Pancreas (tissue), 10 donors: ENCODE measurements at regions not wholly inside any gene's neighbourhood (a gene's known extent, or its start where the extent isn't known, plus 50 kb on each side); places are given as distances from the start of the nearest gene placed in this dataset.
"Not testable (repeated sequence)": the region's sequence is repeated elsewhere in the genome, so short reads cannot be mapped to it uniquely, and the experiment has no call there.

Experiments used
- ATAC-seq, 4 donors: fragments of 200-7000 bp; cut with Tn5 transposase; one replicate each; pipeline versions ENCODE4 v1.8.0 to v1.9.1; 2020; ENCODE audit warnings: mild to moderate bottlenecking in 4 of 4, moderate library complexity in 4 of 4
- DNase-seq, 6 donors: peaks; one replicate each; pipeline ENCODE4 v3.0.0-alpha.2; 2020
- FAIRE-seq: peaks from 2 replicates; lab custom pipeline; 2012; peaks lifted over from hg19 to GRCh38; lab: Jason Lieb, UNC
- H3K27ac ChIP-seq, 4 donors: fragments of 200-600 bp; sonication (generic); 1 replicate in 3 of 4; 2 replicates in 1 of 4; pipeline versions ENCODE4 v1.5.0 to v1.8.0; 2020
- H3K27me3 ChIP-seq, 4 donors: fragments of 200-600 bp; one replicate each; pipeline ENCODE4 v1.8.0; 2021
- H3K36me3 ChIP-seq, 3 donors: fragments of 200-600 bp; sonication (generic) in 1 of 3; one replicate each; pipeline versions ENCODE4 v1.5.0 to v1.8.0; 2020 to 2021
- H3K4me1 ChIP-seq, 3 donors: fragments of 200-600 bp; one replicate each; pipeline ENCODE4 v1.8.0; 2021
- H3K4me3 ChIP-seq, 4 donors: fragments of 200-600 bp; sonication (generic) in 2 of 4; one replicate each; pipeline versions ENCODE4 v1.5.0 to v1.8.0; 2020 to 2021
- H3K9me3 ChIP-seq, 4 donors: fragments of 200-600 bp; one replicate each; pipeline ENCODE4 v1.8.0; 2021
- WGBS, 2 donors: extraction: QIAGEN DNeasy Blood & Tissue Kit; methylation state at CpG; one replicate each; pipeline ENCODE4 v1.1.7; 2013; 5-methylcytosine and 5-hydroxymethylcytosine counted together
- intact Hi-C, 3 donors: fragments of 100-400 bp; cut with DNase I; formaldehyde crosslinking; loops; one replicate each; pipeline versions ENCODE4 v1.11.1 to v1.14.2; 2022
- TF ChIP-seq, protein P1 (sequence below), 4 donors: fragments of 200-600 bp; sonication (generic) in 3 of 4; IDR thresholded peaks; one replicate each; pipeline versions ENCODE4 v1.5.0 to v1.8.0; 2021; ENCODE audit warnings: antibody characterized with exemption in 4 of 4
- donor health status: healthy with polysubstance abuse.
- donor health status: DM: no; HTN: no; CAD: no; lungs with moderate emphysema.
- donor health status: DM: no; HTN: no; CAD: no.
- donor health status: control.
- donor health status: control.
- donor health status: Bipolar disorder and iron deficiency.
- donor health status: DM: yes; HTN: yes; CAD: no.
- donor health status: DM: no; HTN: no; CAD: no.
- donor health status: DM: no; HTN: no; CAD: no.
- donor health status: DM: yes; HTN: yes; CAD: no.

DNA sequence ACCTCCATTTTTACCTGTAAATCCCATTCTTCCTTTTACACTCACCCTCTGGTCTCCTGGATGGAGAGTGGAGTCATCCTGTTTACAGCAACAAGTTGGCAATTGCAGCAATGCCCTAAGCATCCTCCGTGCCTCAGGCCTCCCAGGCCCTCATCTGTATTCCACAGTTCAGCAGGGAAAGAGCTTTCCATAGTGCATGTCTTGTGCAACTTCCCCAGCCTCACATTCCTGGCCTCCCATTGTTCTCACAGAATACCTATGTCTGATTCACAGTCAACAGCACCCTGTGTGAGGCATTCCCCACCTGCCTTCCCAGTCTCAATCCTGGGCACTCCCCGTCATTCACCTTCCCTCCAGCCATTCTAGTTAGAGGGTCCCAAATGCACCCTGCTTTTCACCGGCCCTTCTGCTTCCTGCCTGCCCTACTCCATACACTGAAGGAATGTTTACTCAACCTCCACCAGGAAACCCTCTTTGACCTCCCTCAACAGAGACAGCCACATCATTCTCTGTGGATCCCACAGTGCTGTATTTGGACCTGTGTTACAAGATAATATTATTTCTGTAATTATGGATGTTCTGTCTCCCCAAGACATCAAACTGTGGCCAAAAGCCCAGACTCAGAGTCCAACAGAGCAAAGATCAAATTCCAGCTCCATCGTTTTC, 405.7 kb downstream of the BUD13 start:
- Histone ChIP-seq H3K27ac (no peak overlapping the region), H3K36me3 (no peaks in the 10 kb centered on the region), H3K27me3 (no peaks in the 10 kb centered on the region), H3K4me1 (no peaks in the 10 kb centered on the region), H3K4me3 (no peak overlapping the region), H3K9me3 (no peaks in the 10 kb centered on the region)
- 24 to 34% methylated on average over 4 of the region's 4 CpGs for WGBS, 2 donors
- TF ChIP-seq, protein P1, sequence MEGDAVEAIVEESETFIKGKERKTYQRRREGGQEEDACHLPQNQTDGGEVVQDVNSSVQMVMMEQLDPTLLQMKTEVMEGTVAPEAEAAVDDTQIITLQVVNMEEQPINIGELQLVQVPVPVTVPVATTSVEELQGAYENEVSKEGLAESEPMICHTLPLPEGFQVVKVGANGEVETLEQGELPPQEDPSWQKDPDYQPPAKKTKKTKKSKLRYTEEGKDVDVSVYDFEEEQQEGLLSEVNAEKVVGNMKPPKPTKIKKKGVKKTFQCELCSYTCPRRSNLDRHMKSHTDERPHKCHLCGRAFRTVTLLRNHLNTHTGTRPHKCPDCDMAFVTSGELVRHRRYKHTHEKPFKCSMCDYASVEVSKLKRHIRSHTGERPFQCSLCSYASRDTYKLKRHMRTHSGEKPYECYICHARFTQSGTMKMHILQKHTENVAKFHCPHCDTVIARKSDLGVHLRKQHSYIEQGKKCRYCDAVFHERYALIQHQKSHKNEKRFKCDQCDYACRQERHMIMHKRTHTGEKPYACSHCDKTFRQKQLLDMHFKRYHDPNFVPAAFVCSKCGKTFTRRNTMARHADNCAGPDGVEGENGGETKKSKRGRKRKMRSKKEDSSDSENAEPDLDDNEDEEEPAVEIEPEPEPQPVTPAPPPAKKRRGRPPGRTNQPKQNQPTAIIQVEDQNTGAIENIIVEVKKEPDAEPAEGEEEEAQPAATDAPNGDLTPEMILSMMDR (IDR thresholded peaks at IDR 0.05), result no peak
- DNase-seq (no peak), FAIRE-seq (no peak), ATAC-seq (no peak)
- intact Hi-C loops, result no loop called here

DNA sequence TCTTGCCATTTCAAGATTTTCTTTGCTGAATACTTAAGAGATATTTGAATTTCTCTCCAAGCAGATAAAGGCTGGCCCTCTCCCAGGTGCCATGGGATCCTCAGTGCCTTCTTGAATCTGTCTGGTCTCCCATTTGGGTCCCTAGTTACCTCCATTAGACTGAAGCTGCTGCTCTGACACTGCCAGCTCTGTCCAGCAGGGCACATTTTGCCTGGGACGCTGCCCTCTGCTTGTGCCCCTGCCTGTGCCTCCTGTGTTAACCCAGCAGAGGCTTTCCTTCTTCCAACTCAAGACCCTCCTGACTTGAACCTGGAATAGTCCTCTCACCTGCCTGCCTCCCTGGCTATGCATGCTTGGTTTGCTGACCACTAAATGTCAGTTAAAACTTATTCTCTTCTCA, 406.3 kb downstream of the BUD13 start:
- H3K36me3 ChIP-seq, result no peaks in the 10 kb centered on the region
- no peak for ATAC-seq
- intact Hi-C loops, result no loop called here
- DNase-seq, result no peak
- no peaks in the 10 kb centered on the region for H3K9me3 ChIP-seq
- 29 to 41% methylated on average over 1 of the region's 1 CpG for WGBS, 2 donors
- H3K27ac ChIP-seq, result no peak overlapping the region
- no peak for FAIRE-seq
- TF ChIP-seq, protein P1 (IDR thresholded peaks at IDR 0.05), result no peak
- no peak overlapping the region for H3K4me3 ChIP-seq
- H3K27me3 ChIP-seq, result no peaks in the 10 kb centered on the region
- no peaks in the 10 kb centered on the region for H3K4me1 ChIP-seq

DNA sequence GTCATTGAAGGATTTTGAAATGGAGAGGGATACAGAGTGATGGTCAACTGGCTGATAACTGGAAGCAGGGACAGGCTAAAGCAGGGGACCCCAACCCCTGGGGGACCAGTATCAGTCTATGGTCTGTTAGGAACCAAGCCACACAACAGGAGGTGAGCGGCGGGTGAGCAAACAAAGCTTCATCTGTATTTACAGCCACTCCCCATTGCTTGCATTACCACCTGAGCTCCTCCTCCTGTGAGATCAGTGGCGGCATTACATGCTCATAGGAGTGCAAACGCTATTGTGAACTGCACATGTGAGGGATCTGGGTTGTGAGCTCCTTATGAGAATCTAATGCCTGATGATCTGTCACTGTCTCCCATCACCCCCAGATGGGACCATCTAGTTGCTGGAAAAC, 407.9 kb downstream of the BUD13 start:
- not testable (repeated sequence) for ATAC-seq, H3K36me3 ChIP-seq

DNA sequence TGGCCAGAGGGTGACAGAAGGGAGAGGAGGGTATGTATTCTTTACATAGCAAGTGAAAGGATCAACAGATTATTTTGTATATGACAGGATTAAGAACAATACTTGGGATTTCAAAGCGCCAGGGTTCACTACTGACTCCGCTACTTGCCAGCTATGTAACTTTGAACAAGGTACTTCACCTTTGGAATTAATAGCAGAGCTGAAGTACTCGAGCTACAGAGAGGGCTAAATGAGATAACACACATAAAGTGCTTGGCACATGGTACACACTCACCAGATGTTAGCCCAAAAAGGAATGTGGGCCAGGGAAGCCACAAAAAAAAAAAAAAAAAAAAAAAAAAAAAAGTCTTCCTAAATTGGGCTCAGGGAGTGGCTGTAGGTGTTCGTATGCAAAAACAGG, 408.4 kb downstream of the BUD13 start:
- H3K4me3 ChIP-seq, result no peak overlapping the region
- H3K27me3 ChIP-seq, result no peaks in the 10 kb centered on the region
- 67 to 74% methylated on average over 4 of the region's 4 CpGs for WGBS, 2 donors
- DNase-seq (no peak), ATAC-seq (no peak), FAIRE-seq (no peak)
- no peaks in the 10 kb centered on the region for H3K9me3 ChIP-seq
- no peak overlapping the region for H3K27ac ChIP-seq
- intact Hi-C loops, result no loop called here
- no peaks in the 10 kb centered on the region for H3K36me3 ChIP-seq
- H3K4me1 ChIP-seq, result no peaks in the 10 kb centered on the region
- TF ChIP-seq, protein P1 (IDR thresholded peaks at IDR 0.05), result no peak

More for the DNA sequence above, 407.9 kb downstream of the BUD13 start:
- 77 to 83% methylated on average over 4 of the region's 4 CpGs for WGBS, 2 donors
- FAIRE-seq, H3K27me3 ChIP-seq, H3K4me3 ChIP-seq, H3K27ac ChIP-seq, DNase-seq, H3K4me1 ChIP-seq, intact Hi-C loops, H3K9me3 ChIP-seq: not testable (repeated sequence)

DNA sequence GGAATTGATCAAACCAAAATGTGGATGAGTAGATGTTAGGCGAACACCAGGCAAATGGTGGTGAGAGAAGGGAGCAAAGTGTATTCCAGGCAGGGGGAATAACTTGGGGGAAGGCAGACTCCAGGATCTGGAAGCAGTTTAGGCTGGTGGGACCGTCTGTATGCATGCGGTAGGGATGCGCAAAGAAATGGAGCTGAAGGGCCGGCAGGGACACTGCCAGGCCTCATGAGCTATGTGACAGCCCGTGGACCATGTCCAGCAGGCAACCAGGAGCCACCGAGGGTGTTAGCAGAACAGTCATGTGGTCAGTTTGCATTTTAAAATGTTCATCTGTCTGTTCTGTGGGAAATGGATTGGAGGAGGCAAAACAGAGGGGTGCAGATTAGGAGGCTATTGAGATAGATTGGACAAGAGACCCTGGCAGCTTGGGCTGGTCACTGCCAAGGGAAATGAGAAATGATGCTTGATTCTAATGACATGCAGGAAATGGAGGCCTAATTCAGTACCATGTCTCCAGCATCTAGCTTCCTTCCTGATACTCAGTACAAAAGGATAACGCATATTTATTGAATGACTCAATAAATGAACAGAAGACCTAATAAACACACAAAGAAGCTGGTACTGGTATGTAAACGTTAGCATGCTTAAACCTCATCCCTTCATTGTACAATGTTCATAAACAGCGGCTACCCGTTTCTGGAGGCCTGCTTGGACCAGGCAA, 412.4 kb downstream of the BUD13 start:
- H3K27ac ChIP-seq, result no peak overlapping the region
- no peak overlapping the region for H3K4me3 ChIP-seq
- FAIRE-seq (no peak), DNase-seq (no peak), ATAC-seq (no peak)
- no peaks in the 10 kb centered on the region for H3K36me3 ChIP-seq
- intact Hi-C loops, result no loop called here
- H3K9me3 ChIP-seq, result no peaks in the 10 kb centered on the region
- TF ChIP-seq, protein P1 (IDR thresholded peaks at IDR 0.05), result no peak
- 73 to 77% methylated on average over 11 of the region's 11 CpGs for WGBS, 2 donors
- no peaks in the 10 kb centered on the region for H3K4me1 ChIP-seq
- no peaks in the 10 kb centered on the region for H3K27me3 ChIP-seq
